OCI-LY7 (cell line): ENCODE measurements at regions not wholly inside any gene's neighbourhood (a gene's known extent, or its start where the extent isn't known, plus 50 kb on each side); places are given as distances from the start of the nearest gene placed in this dataset.

Experiments used
- BruUV-seq: library from RNA; stranded (reverse); fragments of 400-500 nt; replicated peaks from 2 replicates; lab custom pipeline; 2021; lab: Mats Ljungman, UMichigan
- CTCF ChIA-PET: fragments of 300-600 bp; sonication (Branson Sonifier 250); formaldehyde crosslinking; loops from one replicate; lab custom pipeline; 2022; ENCODE audit warnings: antibody characterized with exemption; ENCODE audit not compliant: unreplicated experiment; lab: Charles Lee
- POLR2A ChIA-PET: fragments of 300-600 bp; sonication (Branson Sonifier 250); formaldehyde crosslinking; loops from one replicate; lab custom pipeline; 2022; ENCODE audit warnings: antibody characterized with exemption; lab: Charles Lee
- DNase-seq: peaks from one replicate; pipeline ENCODE4 v3.0.0-alpha.2; 2015; ENCODE audit warnings: low spot score
- H2AFZ ChIP-seq: fragments of 200-600 bp; sonication (generic), shearing (Covaris generic); 2 replicates; pipeline ENCODE4 v1.6.1; 2014; ENCODE audit warnings: mild to moderate bottlenecking, antibody characterized with exemption, low read length, moderate library complexity
- H3K27ac ChIP-seq: fragments of 200-600 bp; sonication (generic); 2 replicates; pipeline ENCODE4 v1.5.1; 2014; ENCODE audit warnings: mixed run types, low read depth, mild to moderate bottlenecking, moderate library complexity, low read length, inconsistent platforms; ENCODE audit not compliant: poor library complexity, severe bottlenecking
- H3K36me3 ChIP-seq: fragments of 200-600 bp; sonication (generic); 2 replicates; pipeline ENCODE4 v1.6.1; 2014; ENCODE audit warnings: mild to moderate bottlenecking, antibody characterized with exemption, low read length, moderate library complexity, mixed read lengths; ENCODE audit not compliant: insufficient read depth
- H3K4me1 ChIP-seq: fragments of 200-600 bp; sonication (generic); 2 replicates; pipeline ENCODE4 v1.5.1; 2014; ENCODE audit warnings: mild to moderate bottlenecking, low read length; ENCODE audit not compliant: insufficient read depth, poor library complexity, severe bottlenecking
- H3K4me2 ChIP-seq: fragments of 200-600 bp; sonication (generic); 2 replicates; pipeline ENCODE4 v1.6.1; 2014; ENCODE audit warnings: mild to moderate bottlenecking, low read length
- H3K4me3 ChIP-seq: fragments of 200-600 bp; sonication (generic); 2 replicates; pipeline ENCODE4 v1.5.1; 2014; ENCODE audit warnings: mild to moderate bottlenecking, low read depth, low read length; ENCODE audit not compliant: poor library complexity, severe bottlenecking
- H3K79me2 ChIP-seq: fragments of 200-600 bp; sonication (generic); 2 replicates; pipeline ENCODE4 v1.6.1; 2016; ENCODE audit warnings: low read depth, mild to moderate bottlenecking, low read length, moderate library complexity, mixed read lengths; ENCODE audit not compliant: insufficient read depth
- H3K9me2 ChIP-seq: fragments of 200-600 bp; sonication (generic); 2 replicates; pipeline ENCODE4 v1.6.1; 2016; ENCODE audit warnings: mild to moderate bottlenecking, low read length, mixed read lengths; ENCODE audit not compliant: insufficient read depth
- H3K9me3 ChIP-seq: fragments of 200-600 bp; sonication (generic); 2 replicates; pipeline ENCODE4 v1.6.1; 2014; ENCODE audit warnings: mild to moderate bottlenecking, mixed run types, low read length, mixed read lengths
- H4K20me1 ChIP-seq: fragments of 200-600 bp; sonication (generic); 2 replicates; pipeline ENCODE4 v1.6.1; 2014; ENCODE audit warnings: mild to moderate bottlenecking, antibody characterized with exemption, low read length, moderate library complexity, mixed read lengths; ENCODE audit not compliant: insufficient read depth
- EZH2phosphoT487 ChIP-seq: fragments of 200-600 bp; sonication (generic); IDR thresholded peaks from 2 replicates; pipeline ENCODE4 v1.6.1; 2018; ENCODE audit warnings: low read depth, borderline replicate concordance, mild to moderate bottlenecking, mixed run types, antibody characterized with exemption, low read length, moderate library complexity, mixed read lengths
- intact Hi-C: fragments of 100-400 bp; cut with micrococcal nuclease; formaldehyde crosslinking; loops from one replicate; pipeline ENCODE4 v1.10.0; 2022; ENCODE audit not compliant: unreplicated experiment
- TF ChIP-seq, protein P1 (sequence below): fragments of 200-600 bp; sonication (generic); conservative IDR thresholded peaks from 2 replicates; pipeline ENCODE4 v1.5.1; 2014; ENCODE audit warnings: mild to moderate bottlenecking, antibody characterized with exemption, low read length, moderate library complexity, mixed read lengths

- H3K27ac ChIP-seq: no peak overlapping the region
- H3K9me3 ChIP-seq: no peaks in the 10 kb centered on the region
- TF ChIP-seq EZH2phosphoT487: no peak
- TF ChIP-seq, protein P1, sequence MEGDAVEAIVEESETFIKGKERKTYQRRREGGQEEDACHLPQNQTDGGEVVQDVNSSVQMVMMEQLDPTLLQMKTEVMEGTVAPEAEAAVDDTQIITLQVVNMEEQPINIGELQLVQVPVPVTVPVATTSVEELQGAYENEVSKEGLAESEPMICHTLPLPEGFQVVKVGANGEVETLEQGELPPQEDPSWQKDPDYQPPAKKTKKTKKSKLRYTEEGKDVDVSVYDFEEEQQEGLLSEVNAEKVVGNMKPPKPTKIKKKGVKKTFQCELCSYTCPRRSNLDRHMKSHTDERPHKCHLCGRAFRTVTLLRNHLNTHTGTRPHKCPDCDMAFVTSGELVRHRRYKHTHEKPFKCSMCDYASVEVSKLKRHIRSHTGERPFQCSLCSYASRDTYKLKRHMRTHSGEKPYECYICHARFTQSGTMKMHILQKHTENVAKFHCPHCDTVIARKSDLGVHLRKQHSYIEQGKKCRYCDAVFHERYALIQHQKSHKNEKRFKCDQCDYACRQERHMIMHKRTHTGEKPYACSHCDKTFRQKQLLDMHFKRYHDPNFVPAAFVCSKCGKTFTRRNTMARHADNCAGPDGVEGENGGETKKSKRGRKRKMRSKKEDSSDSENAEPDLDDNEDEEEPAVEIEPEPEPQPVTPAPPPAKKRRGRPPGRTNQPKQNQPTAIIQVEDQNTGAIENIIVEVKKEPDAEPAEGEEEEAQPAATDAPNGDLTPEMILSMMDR: no peak
- BruUV-seq: no TSS peak
- no peak overlapping the region for H3K4me2 ChIP-seq
- ChIA-PET POLR2A (interaction anchor here (0.7 to 1.1 kb wide), 3 partner anchors 25 to 76 kb away, joined by 3 read pairs; no protein-coding TSS in a partner anchor), CTCF (no interaction called here)
- H3K4me1 ChIP-seq: no peaks in the 10 kb centered on the region
- H3K4me3 ChIP-seq: no peak overlapping the region
- no peak overlapping the region for H2AFZ ChIP-seq
- intact Hi-C loops: no loop called here
- no peaks in the 10 kb centered on the region for H4K20me1 ChIP-seq
- H3K9me2 ChIP-seq: no peaks in the 10 kb centered on the region
- H3K79me2 ChIP-seq: no peaks in the 10 kb centered on the region
- no peaks in the 10 kb centered on the region for H3K36me3 ChIP-seq
- no peak for DNase-seq
These were observed 54.3 kb upstream of the TCF21 start for GRCh38 chr6:133834472-133835170.

GRCh38 chr6:133835901-133836300, 53.0 kb upstream of the TCF21 start:
- Histone ChIP-seq H4K20me1 (no peaks in the 10 kb centered on the region), H2AFZ (no peak overlapping the region), H3K4me1 (no peaks in the 10 kb centered on the region), H3K9me2 (no peaks in the 10 kb centered on the region), H3K27ac (no peak overlapping the region), H3K79me2 (no peaks in the 10 kb centered on the region), H3K4me3 (no peak overlapping the region), H3K4me2 (no peak overlapping the region), H3K9me3 (no peaks in the 10 kb centered on the region), H3K36me3 (no peaks in the 10 kb centered on the region)
- BruUV-seq: no TSS peak
- POLR2A ChIA-PET: no interaction called here
- CTCF ChIA-PET: no interaction called here
- TF ChIP-seq EZH2phosphoT487: no peak
- TF ChIP-seq, protein P1: no peak
- intact Hi-C loops: no loop called here
- no peak for DNase-seq

DNA sequence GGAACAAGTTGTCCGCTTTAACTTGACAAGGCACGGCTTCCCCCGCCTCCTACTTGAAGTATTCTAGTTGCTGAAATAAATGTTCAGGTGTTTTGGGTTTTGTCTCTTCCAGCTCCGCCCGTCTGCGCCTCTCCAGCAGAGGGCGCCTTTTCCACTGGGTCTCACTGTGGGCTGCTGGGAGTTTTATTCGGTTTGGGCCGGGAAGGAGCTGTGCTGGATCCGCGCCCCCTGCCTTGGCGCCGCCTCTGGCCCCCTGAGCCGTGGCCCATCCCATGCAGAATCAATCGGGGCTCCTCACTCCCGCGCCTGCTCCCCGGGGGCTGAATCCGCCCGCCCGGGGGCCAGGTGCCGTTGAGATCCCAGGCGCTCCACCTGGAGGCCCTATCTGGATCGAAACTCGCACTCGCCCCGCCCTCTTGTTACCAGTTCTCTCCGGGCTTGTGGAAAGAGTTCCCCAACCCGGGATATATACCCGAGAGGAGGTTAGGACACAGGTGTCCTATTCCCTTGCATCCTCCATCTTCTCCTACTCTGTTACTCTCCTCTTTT, 51.0 kb upstream of the TCF21 start:
- intact Hi-C loops: no loop called here
- no peak overlapping the region for H3K4me3 ChIP-seq
- no peaks in the 10 kb centered on the region for H4K20me1 ChIP-seq
- H3K4me1 ChIP-seq: no peaks in the 10 kb centered on the region
- no peaks in the 10 kb centered on the region for H3K36me3 ChIP-seq
- no peak overlapping the region for H3K4me2 ChIP-seq
- no peak for TF ChIP-seq EZH2phosphoT487
- TF ChIP-seq, protein P1: peak; percentile 84
- no peaks in the 10 kb centered on the region for H3K9me2 ChIP-seq
- CTCF ChIA-PET: no interaction called here
- no peaks in the 10 kb centered on the region for H3K79me2 ChIP-seq
- no TSS peak for BruUV-seq
- H3K9me3 ChIP-seq: no peaks in the 10 kb centered on the region
- POLR2A ChIA-PET: no interaction called here
- 0 out of 2 replicates have a peak overlapping the region, but pooled peaks have one; percentile 31 for H2AFZ ChIP-seq
- DNase-seq: peak; percentile 21
- H3K27ac ChIP-seq: no peak overlapping the region
